B cell (primary cell): ENCODE measurements at regions not wholly inside any gene's neighbourhood (a gene's known extent, or its start where the extent isn't known, plus 50 kb on each side); places are given as distances from the start of the nearest gene placed in this dataset.

ENCODE experiments used
- ATAC-seq: fragments of 200-7000 bp; cut with Tn5 transposase; one replicate; pipeline ENCODE4 v1.10.0; 2021; ENCODE audit warnings: low read depth, mild to moderate bottlenecking, moderate number of reproducible peaks, moderate library complexity
- CTCF ChIA-PET: fragments of 350-600 bp; sonication (Branson Sonifier 250); formaldehyde crosslinking; loops from one replicate; lab custom pipeline; 2021; ENCODE audit warnings: antibody characterized with exemption, inconsistent platforms; lab: Charles Lee
- POLR2A ChIA-PET: fragments of 350-600 bp; sonication (Branson Sonifier 250); formaldehyde crosslinking; loops from one replicate; lab custom pipeline; 2021; ENCODE audit warnings: antibody characterized with exemption; lab: Charles Lee
- DNase-seq: peaks from one replicate; pipeline ENCODE4 v3.0.0; 2013
- H2AFZ ChIP-seq: 2 replicates; pipeline ENCODE4 v1.6.1; 2012; ENCODE audit warnings: mild to moderate bottlenecking, low read depth, low read length; ENCODE audit not compliant: insufficient read depth, poor library complexity, severe bottlenecking
- H3K27ac ChIP-seq, 2 donors: 1 replicate in 1 of 2; 2 replicates in 1 of 2; pipeline ENCODE4 v1.5.1; 2012 to 2013; ENCODE audit warnings: low read length in 2 of 2, mild to moderate bottlenecking in 2 of 2, moderate library complexity in 1 of 2
- H3K27me3 ChIP-seq, 4 experiments: fragments of 200-600 bp in 1 of 4; sonication (generic) in 1 of 4; replicated peaks in 1 of 4; 1 replicate in 2 of 4; 2 replicates in 2 of 4; pipeline versions ENCODE4 v1.6.1 to v1.7.0; 2013 to 2016; ENCODE audit warnings: low read length in 3 of 4, mild to moderate bottlenecking in 2 of 4, mixed read lengths in 1 of 4, moderate library complexity in 1 of 4; ENCODE audit not compliant: insufficient read depth in 4 of 4, control insufficient read depth in 3 of 4; ENCODE audit errors: control extremely low read depth in 1 of 4
- H3K36me3 ChIP-seq, 2 experiments: replicated peaks in 1 of 2; 1 replicate in 1 of 2; 2 replicates in 1 of 2; pipeline versions ENCODE4 v1.6.1 to v1.7.1; 2013; ENCODE audit warnings: low read length in 1 of 2; ENCODE audit not compliant: insufficient read depth in 2 of 2, control insufficient read depth in 1 of 2; ENCODE audit errors: control extremely low read depth in 1 of 2, extremely low read depth in 1 of 2
- H3K4me1 ChIP-seq, 2 donors: fragments of 200-600 bp in 1 of 2; sonication (generic) in 1 of 2; 1 replicate in 1 of 2; 2 replicates in 1 of 2; pipeline versions ENCODE4 v1.5.1 to v1.6.1; 2013 to 2017; ENCODE audit warnings: low read length in 2 of 2; ENCODE audit not compliant: control insufficient read depth in 2 of 2, insufficient read depth in 2 of 2
- H3K4me2 ChIP-seq: replicated peaks from 2 replicates; pipeline ENCODE3; 2012; ENCODE audit warnings: mild to moderate bottlenecking, low read depth, low read length; ENCODE audit not compliant: poor library complexity, severe bottlenecking
- H3K4me3 ChIP-seq, 5 experiments: fragments of 200-600 bp in 1 of 5; sonication (generic) in 1 of 5; 1 replicate in 3 of 5; 2 replicates in 2 of 5; pipeline versions ENCODE4 v1.5.1 to v1.7.0; 2011 to 2016; ENCODE audit warnings: low read length in 4 of 5, mild to moderate bottlenecking in 4 of 5, low read depth in 2 of 5, control low read depth in 1 of 5, moderate library complexity in 1 of 5; ENCODE audit not compliant: insufficient read depth in 1 of 5; ENCODE audit errors: control extremely low read depth in 1 of 5, extremely low read depth in 1 of 5
- H3K79me2 ChIP-seq: fragments of 200-600 bp; sonication (generic); one replicate; pipeline ENCODE4 v1.6.0; 2016; ENCODE audit warnings: low read length; ENCODE audit not compliant: control insufficient read depth, insufficient read depth
- H3K9ac ChIP-seq: fragments of 200-600 bp; sonication (generic); 2 replicates; pipeline ENCODE4 v1.6.1; 2017; ENCODE audit warnings: mild to moderate bottlenecking, low read length, moderate library complexity
- H3K9me3 ChIP-seq, 3 donors: one replicate each; pipeline versions ENCODE4 v1.6.1 to v1.7.1; 2013; ENCODE audit warnings: low read length in 2 of 3; ENCODE audit not compliant: control insufficient read depth in 2 of 3, insufficient read depth in 1 of 3; ENCODE audit errors: control extremely low read depth in 1 of 3
- H4K20me1 ChIP-seq: 2 replicates; pipeline ENCODE4 v1.6.0; 2012; ENCODE audit warnings: mild to moderate bottlenecking, low read length; ENCODE audit not compliant: insufficient read depth, control insufficient read depth, poor library complexity, severe bottlenecking
- H3K27ac Mint-ChIP-seq: one replicate; pipeline ENCODE4 v1.8.0; 2021; ENCODE audit warnings: mixed read lengths
- H3K27me3 Mint-ChIP-seq: one replicate; pipeline ENCODE4 v1.8.0; 2021; ENCODE audit warnings: mixed read lengths
- H3K4me1 Mint-ChIP-seq: one replicate; pipeline ENCODE4 v1.8.0; 2021; ENCODE audit warnings: mixed read lengths
- H3K4me3 Mint-ChIP-seq: one replicate; pipeline ENCODE4 v1.8.0; 2021; ENCODE audit warnings: mixed read lengths
- H3K9me3 Mint-ChIP-seq: one replicate; pipeline ENCODE4 v1.8.0; 2022; ENCODE audit warnings: mixed read lengths; ENCODE audit not compliant: insufficient read depth
- EZH2 ChIP-seq: IDR thresholded peaks from 2 replicates; pipeline ENCODE4 v1.6.1; 2012; ENCODE audit warnings: borderline replicate concordance, low read depth, mild to moderate bottlenecking, moderate library complexity, low read length; ENCODE audit not compliant: insufficient read depth, poor library complexity, severe bottlenecking
- WGBS: methylation state at CpG from one replicate; pipeline ENCODE4 v1.1.5; 2013; ENCODE audit warnings: missing lambda C conversion rate; ENCODE audit not compliant: insufficient coverage; 5-methylcytosine and 5-hydroxymethylcytosine counted together
- intact Hi-C: fragments of 100-400 bp; cut with micrococcal nuclease; formaldehyde crosslinking; loops from one replicate; pipeline ENCODE4 v1.10.0; 2022
- TF ChIP-seq, protein P1 (sequence below): fragments of 200-600 bp; IDR thresholded peaks from one replicate; pipeline ENCODE4 v1.8.0; 2022; ENCODE audit warnings: antibody characterized with exemption, mild to moderate bottlenecking

DNA sequence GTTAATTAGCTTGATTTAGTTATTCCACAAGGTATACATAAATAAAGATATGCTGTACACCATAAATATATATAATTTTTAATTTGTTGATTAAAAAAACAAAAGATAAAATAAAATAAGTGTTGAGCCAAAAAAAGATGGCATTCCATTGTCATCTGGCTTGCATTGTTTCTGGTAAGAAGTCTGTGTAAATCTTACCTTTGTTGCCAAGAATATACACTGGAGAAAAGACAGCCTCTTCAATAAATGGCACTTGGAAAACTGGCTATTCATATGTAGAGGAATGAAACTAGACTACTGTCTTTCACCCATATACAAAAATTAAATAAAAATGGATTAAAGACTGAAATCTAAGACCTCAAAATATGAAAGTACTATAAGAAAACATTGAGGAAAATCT is 196.5 kb downstream of the IER5 start:
- no peak for DNase-seq
- no peak overlapping the region for H3K9ac ChIP-seq
- no peak overlapping the region for H2AFZ ChIP-seq
- CTCF ChIA-PET: no interaction called here
- no peak for ATAC-seq
- H3K9me3 ChIP-seq: peaks cover 0 to 10% (median 3%) of the 10 kb centered on the region in 3 donors
- no peak overlapping the region for H3K27ac Mint-ChIP-seq
- no peaks in the 10 kb centered on the region for H3K27me3 ChIP-seq
- no peaks in the 10 kb centered on the region for H3K4me1 Mint-ChIP-seq
- no peak overlapping the region for H3K27ac ChIP-seq
- no peaks in the 10 kb centered on the region for H3K27me3 Mint-ChIP-seq
- intact Hi-C loops: no loop called here
- POLR2A ChIA-PET: no interaction called here
- H3K36me3 ChIP-seq: no peaks in the 10 kb centered on the region
- H3K4me3 ChIP-seq: no peak overlapping the region
- peaks cover 13% of the 10 kb centered on the region for H3K9me3 Mint-ChIP-seq
- no peaks in the 10 kb centered on the region for H3K79me2 ChIP-seq
- no peak overlapping the region for H3K4me2 ChIP-seq
- H3K4me1 ChIP-seq: no peaks in the 10 kb centered on the region
- H3K4me3 Mint-ChIP-seq: no peak overlapping the region
- no peak for TF ChIP-seq EZH2
- TF ChIP-seq, protein P1, sequence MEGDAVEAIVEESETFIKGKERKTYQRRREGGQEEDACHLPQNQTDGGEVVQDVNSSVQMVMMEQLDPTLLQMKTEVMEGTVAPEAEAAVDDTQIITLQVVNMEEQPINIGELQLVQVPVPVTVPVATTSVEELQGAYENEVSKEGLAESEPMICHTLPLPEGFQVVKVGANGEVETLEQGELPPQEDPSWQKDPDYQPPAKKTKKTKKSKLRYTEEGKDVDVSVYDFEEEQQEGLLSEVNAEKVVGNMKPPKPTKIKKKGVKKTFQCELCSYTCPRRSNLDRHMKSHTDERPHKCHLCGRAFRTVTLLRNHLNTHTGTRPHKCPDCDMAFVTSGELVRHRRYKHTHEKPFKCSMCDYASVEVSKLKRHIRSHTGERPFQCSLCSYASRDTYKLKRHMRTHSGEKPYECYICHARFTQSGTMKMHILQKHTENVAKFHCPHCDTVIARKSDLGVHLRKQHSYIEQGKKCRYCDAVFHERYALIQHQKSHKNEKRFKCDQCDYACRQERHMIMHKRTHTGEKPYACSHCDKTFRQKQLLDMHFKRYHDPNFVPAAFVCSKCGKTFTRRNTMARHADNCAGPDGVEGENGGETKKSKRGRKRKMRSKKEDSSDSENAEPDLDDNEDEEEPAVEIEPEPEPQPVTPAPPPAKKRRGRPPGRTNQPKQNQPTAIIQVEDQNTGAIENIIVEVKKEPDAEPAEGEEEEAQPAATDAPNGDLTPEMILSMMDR: no peak
- H4K20me1 ChIP-seq: no peaks in the 10 kb centered on the region

DNA sequence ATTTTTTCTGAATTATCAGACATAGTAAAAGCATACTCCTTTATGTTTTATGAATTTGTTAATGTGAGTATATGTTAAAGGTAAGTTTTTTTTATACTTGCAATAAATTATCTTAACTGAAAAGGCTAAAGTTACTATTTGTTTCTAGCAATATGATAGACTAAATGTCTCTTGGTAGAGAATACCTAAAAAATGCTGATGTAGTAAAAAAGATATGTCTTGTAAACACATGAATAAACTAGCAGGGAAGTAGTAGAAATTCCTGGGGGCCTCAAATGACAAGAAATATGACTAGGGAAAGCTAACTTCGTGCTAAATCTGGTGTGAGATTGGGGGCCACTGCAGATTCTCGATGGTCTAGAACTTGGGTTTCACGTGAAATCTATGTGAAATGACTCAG is 188.1 kb upstream of the CACNA1E start:
- Mint-ChIP-seq H3K9me3 (no peaks in the 10 kb centered on the region), H3K27ac (no peak overlapping the region), H3K4me3 (no peak overlapping the region), H3K27me3 (peaks cover 26% of the 10 kb centered on the region), H3K4me1 (no peaks in the 10 kb centered on the region)
- Histone ChIP-seq H3K4me1 (no peaks in the 10 kb centered on the region), H3K27ac (no peak overlapping the region), H3K4me3 (no peak overlapping the region), H3K27me3 (no peaks in the 10 kb centered on the region), H3K36me3 (no peaks in the 10 kb centered on the region), H3K9ac (no peak overlapping the region), H3K9me3 (no peaks in the 10 kb centered on the region), H2AFZ (no peak overlapping the region), H3K4me2 (no peak overlapping the region), H4K20me1 (no peaks in the 10 kb centered on the region), H3K79me2 (no peaks in the 10 kb centered on the region)
- no peak for DNase-seq
- ChIA-PET CTCF (no interaction called here), POLR2A (no interaction called here)
- no peak for TF ChIP-seq EZH2
- TF ChIP-seq, protein P1: no peak
- ATAC-seq: no peak
- intact Hi-C loops: no loop called here
- WGBS: 60% methylated on average over 1 of the region's 3 CpGs
